ENCODE measurements at regions not wholly inside any gene's neighbourhood (a gene's known extent, or its start where the extent isn't known, plus 50 kb on each side); places are given as distances from the start of the nearest gene placed in this dataset.

DNA sequence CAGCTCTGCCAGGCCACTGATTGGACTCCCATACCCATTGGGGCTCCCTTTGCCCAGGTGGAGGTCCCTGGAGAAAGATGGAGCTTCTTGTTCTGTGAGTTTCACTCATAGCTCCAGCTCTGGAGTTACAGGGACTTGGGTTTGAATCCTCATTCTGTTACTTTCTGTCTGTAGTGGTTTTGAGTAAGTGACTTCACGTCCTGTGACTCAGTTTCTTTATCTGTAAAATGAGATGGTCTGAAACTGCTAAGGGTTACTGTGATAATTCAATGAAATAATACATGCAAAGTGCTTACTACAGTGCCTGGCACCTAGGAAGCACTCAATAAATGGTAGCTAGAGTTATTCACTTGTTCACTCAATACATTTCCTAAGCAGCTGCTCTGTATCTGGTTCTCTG, 88.5 kb upstream of the SLC2A1 start:
- H3K4me3 ChIP-seq (ENCODE audit: low read depth, low read length), result no peak overlapping the region
- DNase-seq (ENCODE audit: low read depth), result no peak

DNA sequence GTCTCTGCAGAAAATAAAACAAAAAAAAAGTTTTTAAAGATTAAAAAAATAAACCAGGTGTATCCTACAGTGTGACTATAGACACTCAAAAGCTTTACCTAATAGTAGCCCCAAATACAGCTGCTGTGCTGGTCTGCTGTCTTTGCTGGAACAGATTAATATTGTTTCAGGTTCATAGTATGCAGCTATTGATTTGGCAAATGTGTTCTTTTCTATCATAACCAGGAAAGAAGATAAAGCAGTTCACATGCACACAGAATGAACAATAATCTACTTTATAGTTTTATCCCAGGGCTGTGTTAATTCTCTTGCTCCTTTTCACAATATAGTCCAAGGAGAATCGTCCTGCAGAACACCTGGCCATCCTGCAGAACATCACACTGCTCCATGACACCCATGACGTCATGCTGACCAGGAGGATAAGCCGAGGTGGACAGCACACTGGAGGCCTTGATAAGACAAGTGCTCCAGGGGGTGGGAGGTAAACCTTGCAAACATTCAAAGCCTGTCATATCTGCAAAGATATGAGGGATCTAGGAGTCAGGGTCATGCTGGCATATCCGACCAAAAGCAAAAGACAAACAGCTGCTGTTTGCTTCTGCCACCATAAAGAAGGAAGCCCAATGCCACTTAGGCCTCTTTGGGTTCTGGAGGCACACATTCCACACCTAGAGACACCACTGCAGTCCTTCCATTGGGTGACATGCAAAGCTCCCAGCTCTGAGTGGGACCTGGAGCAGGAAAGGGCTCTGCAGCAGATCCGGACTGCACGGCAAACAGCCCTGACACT, 86.1 kb upstream of the SLC2A1 start:
- no peak for DNase-seq (ENCODE audit: low read depth)

DNA sequence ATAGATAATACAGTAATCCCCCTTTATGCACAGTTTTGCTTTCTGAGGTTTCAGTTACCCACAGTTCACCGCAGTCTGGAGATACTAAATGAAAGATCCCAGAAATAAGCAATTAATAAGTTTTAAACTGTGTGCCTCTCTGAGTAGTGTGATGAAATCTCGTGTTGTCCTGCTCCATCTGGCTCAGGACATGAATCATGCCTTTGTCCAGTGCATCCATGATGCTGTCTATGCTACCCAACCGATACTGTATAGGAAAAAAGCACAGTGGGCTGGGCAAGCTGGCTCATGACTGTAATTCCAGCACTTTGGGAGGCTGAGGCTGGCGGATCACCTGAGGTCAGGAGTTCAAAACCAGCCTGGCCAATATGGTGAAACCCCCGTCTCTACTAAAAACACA, 85.0 kb upstream of the SLC2A1 start:
- no peak for DNase-seq (ENCODE audit: low read depth)
- H3K4me3 ChIP-seq (ENCODE audit: low read depth, low read length), result no peak overlapping the region

More for the DNA sequence above, 86.1 kb upstream of the SLC2A1 start:
- H3K4me3 ChIP-seq (ENCODE audit: low read depth, low read length), result no peak overlapping the region

DNA sequence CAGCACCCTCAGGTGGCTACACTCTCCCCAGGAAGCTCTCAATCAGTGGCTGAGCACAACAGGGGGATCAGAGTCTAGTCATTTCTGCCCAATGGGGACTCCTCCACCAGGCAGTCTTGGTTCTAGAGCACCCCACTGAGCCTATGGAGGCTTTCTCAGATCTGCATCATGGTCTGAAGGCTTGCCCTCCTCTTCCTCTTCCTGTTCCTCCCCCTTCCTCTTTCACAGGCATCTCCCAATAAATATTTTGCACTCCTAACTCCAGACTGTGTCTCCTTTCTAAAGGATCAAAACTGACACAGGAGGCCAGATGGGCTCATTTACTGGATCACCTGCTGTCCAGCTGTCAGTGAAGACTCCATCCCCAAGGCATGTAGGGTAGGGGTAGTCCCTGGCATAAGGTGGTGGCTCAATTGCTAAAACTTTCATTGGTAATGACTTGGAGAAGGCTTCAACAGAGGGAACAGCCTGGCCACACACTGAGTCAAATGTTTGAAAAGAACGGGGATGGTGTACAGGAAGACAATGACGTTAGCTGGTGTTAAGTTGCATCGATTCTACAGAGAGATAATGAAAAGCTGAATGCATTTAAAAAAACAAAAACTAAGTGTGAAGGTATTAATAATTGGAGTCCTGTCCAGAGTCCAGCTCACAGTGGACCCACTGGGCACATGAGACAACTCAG, 84.2 kb upstream of the SLC2A1 start:
- no peak overlapping the region for H3K4me3 ChIP-seq (ENCODE audit: low read depth, low read length)
- no peak for DNase-seq (ENCODE audit: low read depth)

DNA sequence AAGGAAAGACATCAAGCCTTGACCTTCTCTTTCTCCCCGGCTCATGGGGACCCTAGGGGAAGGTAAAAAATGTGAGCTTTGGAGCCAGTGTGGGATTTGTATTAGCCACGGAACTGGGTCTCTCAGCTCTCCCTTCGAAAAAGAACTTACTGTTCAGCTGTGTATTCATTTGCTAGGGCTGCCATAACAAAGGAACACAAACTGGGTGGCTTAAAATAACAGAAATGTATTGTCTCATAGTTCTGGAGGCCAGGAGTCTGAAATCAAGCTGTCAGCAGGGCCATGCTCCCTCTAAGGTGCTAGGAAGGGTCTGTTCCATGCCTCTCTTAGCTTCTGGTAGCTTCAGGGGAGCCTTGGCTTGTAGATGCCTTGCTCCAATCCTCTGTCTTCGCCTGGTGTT, 83.5 kb upstream of the SLC2A1 start:
- no peak for DNase-seq (ENCODE audit: low read depth)

DNA sequence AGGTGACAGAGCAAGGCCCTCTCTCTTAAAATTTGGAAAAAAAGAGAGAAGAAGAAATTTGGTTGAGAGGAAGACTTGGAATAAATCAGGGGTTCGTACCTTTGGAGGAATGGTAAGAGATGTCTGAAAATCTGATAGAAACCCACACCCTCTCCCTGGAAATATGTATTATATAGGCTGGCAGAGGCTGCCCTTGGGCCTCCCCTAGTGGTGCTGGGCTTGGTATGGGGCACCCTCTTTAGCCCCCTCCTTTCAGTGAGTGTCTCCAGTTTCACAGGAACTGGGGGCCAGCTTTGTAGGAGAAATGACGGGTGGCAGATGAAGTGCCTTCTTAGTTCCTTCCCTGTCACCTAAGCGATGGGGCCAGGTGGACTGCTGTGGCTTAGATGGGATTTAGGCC, 82.9 kb upstream of the SLC2A1 start:
- no peak for DNase-seq (ENCODE audit: low read depth)
- no peak overlapping the region for H3K4me3 ChIP-seq (ENCODE audit: low read depth, low read length)

More for the DNA sequence above, 83.5 kb upstream of the SLC2A1 start:
- H3K4me3 ChIP-seq (ENCODE audit: low read depth, low read length), result no peak overlapping the region

DNA sequence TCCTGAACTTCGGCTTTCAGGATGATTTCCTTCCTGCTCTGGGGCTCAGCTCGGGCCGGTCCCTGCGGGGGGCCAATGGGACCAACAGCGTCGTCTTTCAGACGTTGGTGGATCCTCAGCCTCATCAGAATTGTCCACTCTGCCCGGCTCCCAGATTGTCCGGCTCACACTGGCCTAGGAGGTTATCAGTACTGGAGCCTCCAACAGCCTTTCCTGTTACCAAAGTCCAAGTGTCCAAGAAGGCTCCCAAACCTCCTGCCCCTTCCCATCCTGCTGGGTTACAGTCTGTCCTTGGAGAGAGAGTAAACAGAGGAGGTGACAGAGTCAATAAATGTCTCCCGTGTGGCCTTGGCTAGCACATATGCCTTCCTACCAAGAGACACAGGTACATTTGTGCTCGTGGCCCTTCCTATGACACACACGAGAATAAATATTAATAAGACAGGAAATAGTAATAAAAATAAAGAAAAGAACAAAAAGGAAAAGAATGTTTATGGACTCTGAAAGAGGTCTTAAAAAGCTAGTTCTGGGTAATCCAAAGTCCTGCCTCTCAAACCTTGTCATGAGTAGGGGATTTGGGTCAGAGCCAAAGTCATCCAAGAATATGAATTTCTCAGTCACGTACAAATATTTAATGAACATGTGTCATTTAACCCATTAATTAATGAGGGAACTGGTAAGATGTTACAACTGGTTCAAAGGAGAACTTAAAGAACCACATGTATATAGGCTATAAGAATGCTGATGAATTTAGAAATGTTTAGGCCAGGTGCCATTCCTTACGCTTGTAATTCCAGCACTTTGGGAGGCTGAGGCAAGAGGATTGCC, 80.8 kb upstream of the SLC2A1 start:
- DNase-seq (ENCODE audit: low read depth), result no peak
- H3K4me3 ChIP-seq (ENCODE audit: low read depth, low read length), result no peak overlapping the region

DNA sequence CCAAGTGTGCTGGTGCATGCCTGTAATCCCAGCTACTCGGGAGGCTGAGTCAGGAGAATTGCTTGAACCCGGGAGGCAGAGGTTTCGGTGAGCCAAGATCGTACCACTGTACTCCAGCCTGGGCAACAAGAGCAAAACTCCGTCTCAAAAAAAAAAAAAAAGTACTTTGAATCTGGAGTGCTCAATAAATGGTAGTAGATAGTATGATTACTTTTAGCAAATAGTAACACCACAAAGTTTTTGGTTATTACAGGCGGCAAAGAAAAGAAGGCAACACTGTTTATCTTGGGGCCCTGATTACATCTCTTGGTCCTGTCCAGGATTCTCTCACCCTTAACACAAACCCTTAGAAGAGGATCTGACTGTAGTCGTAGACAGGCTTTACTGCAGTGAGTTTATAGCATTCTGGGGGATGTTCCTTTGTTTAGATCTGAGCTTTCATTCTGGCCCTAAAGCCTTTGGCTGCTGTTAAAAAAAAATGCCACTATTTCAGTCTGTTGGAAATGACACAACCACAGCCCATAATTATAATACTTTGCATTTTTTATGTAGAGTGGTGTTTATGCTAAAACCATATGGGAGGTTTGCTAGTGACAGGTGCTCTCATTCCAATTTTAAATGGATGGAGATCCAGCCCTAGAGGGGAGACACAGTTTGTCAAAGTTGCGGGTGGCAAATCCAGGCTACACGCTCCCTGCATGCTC, 79.7 kb upstream of the SLC2A1 start:
- no peak overlapping the region for H3K4me3 ChIP-seq (ENCODE audit: low read depth, low read length)
- DNase-seq (ENCODE audit: low read depth), result no peak

DNA sequence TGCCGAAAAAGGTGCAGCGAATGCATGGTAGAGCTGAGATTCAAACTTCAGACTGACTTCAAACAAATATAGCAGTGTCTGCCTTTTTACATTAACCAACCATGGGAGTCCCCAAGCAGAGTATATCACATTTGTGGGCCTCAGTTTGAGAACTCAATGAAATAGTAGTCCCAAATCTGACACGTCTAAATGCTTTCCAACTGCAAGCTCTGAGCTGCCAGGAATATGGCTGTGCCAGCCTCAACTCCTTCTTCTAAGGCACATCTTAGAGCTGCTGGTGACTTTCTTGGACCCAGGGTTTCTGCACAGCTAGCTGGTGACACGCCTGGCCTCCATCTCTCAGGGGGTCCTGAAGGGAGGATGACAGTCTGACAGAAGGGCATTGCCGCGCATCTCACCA, 78.8 kb upstream of the SLC2A1 start:
- no peak for DNase-seq (ENCODE audit: low read depth)
- no peak overlapping the region for H3K4me3 ChIP-seq (ENCODE audit: low read depth, low read length)

DNA sequence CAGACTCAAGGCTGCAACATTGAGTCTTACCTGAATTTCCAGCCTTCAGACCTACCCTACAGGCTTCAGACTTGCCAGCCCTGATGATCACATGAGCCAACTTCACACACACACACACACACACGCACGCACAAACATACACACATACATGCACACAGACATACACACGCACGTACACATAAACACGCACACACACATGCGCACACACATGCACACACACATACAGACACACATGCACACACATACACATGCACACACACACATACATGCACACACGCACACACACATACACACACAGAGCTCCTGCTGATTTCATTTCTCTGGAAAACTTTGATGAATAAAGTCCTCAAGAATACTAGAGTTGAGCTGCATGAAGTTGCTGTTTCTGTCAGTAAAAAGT, 78.3 kb upstream of the SLC2A1 start:
- H3K4me3 ChIP-seq (ENCODE audit: low read depth, low read length), result no peak overlapping the region
- no peak for DNase-seq (ENCODE audit: low read depth)

DNA sequence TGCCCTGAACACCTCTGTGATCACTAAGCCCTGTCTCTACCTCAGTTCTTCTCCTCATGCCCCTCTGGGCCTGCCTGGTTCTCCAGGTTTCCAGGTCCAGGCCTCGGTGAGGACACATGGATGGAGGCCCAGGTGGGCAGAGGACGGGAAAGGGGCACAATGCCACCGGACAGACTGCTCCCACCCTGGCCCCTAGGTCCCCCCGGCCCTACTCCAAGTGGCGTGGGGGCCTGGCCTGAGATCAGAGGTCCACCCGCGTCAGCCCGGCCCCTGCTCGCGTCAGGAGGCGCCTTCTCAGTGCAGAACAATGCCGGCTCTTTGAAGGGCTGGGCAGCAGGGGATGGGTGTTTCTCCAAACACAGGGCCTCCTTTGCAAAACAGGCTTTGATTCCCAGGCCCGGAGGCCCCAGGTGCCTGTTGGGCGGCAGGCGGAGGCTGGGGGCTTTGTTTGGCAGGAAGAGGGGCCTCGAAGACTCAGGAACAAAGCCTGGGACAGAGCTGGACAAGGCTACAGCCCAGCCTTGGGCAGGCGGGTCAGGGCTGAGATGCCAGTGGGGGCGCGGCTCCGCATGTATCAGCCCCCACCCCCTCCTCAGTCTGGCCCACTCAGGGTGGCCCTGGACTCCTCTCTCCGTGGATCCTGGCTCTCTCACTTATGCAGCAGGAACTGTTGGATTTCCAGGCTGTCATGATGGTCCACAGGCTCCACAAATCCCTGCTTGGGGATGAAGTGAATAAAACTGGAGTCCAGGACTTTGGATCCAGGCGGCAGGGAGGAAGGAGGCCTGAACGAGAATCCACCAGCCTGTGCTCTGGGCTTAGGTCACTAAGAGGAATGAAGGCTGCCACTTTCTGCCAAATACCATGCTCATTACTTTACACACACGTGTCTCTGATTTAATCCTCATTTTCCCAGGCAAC, 77.4 kb upstream of the SLC2A1 start:
- no peak overlapping the region for H3K4me3 ChIP-seq (ENCODE audit: low read depth, low read length)
- DNase-seq (ENCODE audit: low read depth), result no peak

DNA sequence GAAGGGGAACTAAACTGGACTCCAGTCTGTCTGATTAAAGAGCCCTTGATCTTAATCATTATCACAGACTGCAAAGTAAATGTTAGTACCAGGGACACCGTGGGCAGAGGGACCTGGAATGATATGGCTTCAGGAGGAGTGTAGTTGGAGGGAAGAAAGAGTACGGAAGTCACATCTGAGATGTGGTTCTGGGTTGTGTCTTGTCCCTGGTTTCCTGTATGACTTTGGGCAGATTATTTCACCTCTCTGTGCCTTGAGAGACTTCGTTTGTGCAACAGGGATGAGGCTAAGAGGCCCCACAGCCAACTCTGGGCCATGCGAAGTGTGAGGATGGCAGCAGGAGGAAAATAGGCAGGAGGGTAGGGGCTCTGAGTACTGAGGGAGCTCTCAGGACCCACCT, 76.1 kb upstream of the SLC2A1 start:
- H3K4me3 ChIP-seq (ENCODE audit: low read depth, low read length), result no peak overlapping the region

DNA sequence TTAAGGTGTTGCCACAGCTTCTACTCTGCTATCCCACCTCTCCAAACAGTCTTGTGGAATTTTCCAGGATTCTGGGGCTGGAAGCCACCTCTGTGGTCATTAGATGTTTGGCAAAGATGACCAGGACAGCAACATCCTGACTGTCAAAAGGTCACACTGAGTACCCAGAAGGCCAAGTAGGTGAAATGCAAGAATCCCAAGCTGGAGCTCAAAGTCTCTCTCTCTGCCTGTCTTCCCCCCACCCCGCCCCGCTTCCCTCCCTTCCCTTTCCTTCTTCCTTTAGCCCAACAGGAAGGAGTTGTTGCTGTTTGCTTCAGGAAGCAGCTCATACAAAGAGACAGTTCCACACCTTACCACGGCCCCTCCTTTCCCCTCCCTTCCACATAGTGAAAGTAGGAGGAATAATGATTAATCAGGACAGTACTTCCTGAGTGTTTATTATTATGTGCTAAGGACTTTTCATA, 75.6 kb upstream of the SLC2A1 start:
- no peak overlapping the region for H3K4me3 ChIP-seq (ENCODE audit: low read depth, low read length)
- DNase-seq (ENCODE audit: low read depth), result no peak

More for the DNA sequence above, 76.1 kb upstream of the SLC2A1 start:
- DNase-seq (ENCODE audit: low read depth), result no peak

DNA sequence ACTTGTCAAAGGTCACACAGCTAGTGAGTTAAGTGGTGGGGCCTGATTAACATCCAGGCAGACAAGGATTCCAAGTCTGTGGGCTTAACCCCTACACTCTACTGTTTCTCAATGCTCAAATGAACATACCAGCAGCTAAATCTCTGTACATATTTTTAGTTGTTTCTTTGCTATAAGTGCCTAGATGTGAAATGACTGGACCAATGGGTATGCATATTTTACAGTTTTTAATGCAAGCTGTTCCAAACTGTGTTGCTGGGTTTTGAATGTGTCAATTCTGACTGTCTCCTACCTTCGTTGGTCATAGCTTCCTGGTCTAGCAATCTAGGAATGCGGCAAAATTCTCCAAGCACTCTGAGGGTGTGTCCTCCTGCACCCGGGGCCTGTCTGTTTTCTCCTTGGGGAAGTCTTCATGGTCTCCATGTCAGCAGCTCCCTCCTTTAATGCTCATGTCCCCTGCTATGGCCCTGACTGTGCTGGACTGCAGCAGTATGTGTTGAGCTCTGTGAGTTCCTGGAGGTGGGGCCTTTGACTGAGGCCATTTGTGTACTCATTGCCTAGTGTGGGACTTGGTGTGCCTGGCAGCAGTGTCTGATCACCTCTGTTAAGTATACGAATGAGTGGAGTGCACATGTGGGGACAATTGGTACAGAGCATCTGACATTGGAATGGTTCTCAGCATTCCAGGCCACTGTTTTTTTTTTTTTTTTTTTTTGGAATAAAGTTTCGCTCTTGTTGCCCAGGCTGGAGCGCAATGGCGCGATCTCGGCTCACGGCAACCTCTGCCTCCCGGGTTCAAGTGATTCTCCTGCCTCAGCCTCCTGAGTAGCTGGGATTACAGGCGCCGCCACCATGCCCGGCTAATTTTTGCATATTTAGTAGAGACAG, 72.9 kb upstream of the SLC2A1 start:
- no peak for DNase-seq (ENCODE audit: low read depth)
- H3K4me3 ChIP-seq (ENCODE audit: low read depth, low read length), result no peak overlapping the region

DNA sequence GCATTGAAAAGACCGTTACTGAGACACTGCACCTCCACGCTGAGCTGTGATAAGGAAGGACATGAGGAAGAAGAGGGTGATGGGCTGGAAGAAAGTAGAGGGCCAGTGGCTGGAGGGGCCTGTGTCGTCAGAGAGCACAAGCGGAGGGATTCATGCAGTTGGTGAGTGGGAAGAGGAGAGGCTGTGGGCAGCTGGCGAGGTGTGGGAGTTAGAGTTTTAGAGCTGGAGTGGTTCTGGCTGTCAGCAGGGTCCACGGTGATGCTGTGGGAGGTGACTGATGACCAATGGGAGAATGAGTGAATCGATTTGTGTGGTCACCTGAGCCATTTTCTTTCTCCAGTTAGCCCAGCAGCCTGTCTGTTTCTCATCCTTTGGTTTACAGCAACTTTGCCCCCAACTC, 66.2 kb upstream of the SLC2A1 start:
- H3K4me3 ChIP-seq (ENCODE audit: low read depth, low read length), result no peak overlapping the region
- no peak for DNase-seq (ENCODE audit: low read depth)

DNA sequence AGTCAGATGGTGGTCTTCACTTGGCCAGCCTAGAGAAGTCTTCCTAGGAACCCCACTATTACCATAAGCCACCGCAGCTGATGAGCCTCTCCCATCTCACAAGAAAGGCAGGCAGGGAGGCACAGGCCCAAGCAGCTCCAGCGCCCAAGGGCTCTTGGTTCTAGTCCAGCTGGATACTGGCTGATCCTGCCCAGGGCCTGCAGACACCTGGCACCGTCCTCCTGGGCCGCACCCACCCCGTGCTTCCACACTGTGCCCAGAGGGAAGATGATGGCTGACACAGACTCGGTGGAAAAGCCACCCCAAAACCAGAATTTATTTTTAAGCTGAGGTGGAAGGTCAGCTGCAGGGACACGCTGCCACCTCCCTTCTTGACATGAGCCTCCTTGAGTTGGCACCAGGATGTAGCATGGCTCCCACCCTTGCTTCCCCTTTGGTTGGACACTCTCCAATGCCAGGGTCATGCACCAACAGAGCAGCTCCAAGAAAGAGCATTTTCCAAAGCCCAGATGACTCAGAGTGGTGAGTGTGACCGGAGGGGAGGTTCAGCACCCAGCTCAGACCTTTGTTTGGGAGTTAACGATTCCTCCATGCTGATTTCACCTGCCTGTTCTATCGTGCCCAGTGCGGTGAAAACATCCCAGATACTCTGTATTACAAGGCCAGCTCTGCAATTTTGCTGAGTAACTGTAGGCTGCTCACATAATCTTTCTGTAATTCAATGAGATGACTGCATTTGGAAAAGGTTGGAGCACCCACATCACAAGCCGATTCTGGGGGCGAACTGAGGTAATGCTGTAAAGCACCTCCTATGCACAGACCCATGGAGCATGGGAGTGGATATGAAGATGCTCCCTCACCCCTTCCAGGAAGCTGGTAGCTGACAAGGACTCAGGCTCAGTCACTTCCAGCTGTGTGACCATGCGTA, 63.1 kb upstream of the SLC2A1 start:
- no peak overlapping the region for H3K4me3 ChIP-seq (ENCODE audit: low read depth, low read length)
- no peak for DNase-seq (ENCODE audit: low read depth)

DNA sequence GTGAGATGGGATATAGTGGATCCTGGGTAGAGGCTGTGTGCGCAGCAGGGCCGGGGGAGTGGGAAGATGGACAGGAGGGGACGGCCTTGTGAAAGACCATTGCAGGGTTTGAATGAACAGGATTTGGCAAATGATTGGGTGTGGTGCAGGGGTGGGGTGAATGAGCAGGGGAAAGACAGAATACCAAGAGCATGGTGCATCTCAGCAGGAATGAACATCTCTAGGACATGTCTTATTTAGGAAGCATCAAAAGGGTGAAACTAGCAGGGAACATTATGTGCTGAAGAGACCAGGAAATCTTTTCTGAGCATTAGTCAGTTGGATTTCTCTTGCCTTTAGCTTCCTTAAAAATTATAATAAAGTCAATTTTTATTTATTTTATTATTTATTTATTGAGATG, 60.6 kb upstream of the SLC2A1 start:
- no peak overlapping the region for H3K4me3 ChIP-seq (ENCODE audit: low read depth, low read length)
- DNase-seq (ENCODE audit: low read depth), result no peak
